ENCODE measurements at regions not wholly inside any gene's neighbourhood (a gene's known extent, or its start where the extent isn't known, plus 50 kb on each side); places are given as distances from the start of the nearest gene placed in this dataset.
"Not testable (repeated sequence)": the region's sequence is repeated elsewhere in the genome, so short reads cannot be mapped to it uniquely, and the experiment has no call there.

- TF ChIP-seq POLR2A (IDR thresholded peaks at IDR 0.05; ENCODE audit: low read depth, low read length); ZSCAN29 (IDR thresholded peaks at IDR 0.05); CTCF (IDR thresholded peaks at IDR 0.05 in 2 of 3, conservative IDR thresholded peaks at IDR 0.05 in 1 of 3; ENCODE audit: control insufficient read depth in 2 of 3, extremely low read depth in 1 of 3, insufficient read depth in 1 of 3, low read depth in 3 of 3, low read length in 3 of 3); RAD21 (IDR thresholded peaks at IDR 0.05; ENCODE audit: insufficient read depth, low read depth, low read length); SMC3 (IDR thresholded peaks at IDR 0.05; ENCODE audit: borderline replicate concordance, low read length); SMAD1 (IDR thresholded peaks at IDR 0.05; ENCODE audit: low read depth, partially characterized antibody); KAT2A (conservative IDR thresholded peaks at IDR 0.05; ENCODE audit: control insufficient read depth, low read depth, low read length); ZNF217 (IDR thresholded peaks at IDR 0.05): not testable (repeated sequence)
These were observed 471.2 kb upstream of the NDN start for GRCh38 chr15:24158306-24158705.

Measured in GM12878 (cell line).